ENCODE measurements at regions not wholly inside any gene's neighbourhood (a gene's known extent, or its start where the extent isn't known, plus 50 kb on each side); places are given as distances from the start of the nearest gene placed in this dataset.

GRCh38 chr5:160508780-160509361 is 87.2 kb downstream of the PTTG1 start (continued):
- TF ChIP-seq MAF1 (CRISPR knock-in tag; IDR thresholded peaks at IDR 0.05; ENCODE audit: borderline replicate concordance): no peak
- TF ChIP-seq ZFP41 (CRISPR knock-in tag; IDR thresholded peaks at IDR 0.05; ENCODE audit: borderline replicate concordance): no peak
- TF ChIP-seq DBP (CRISPR knock-in tag; IDR thresholded peaks at IDR 0.05; ENCODE audit: not compliant biosample characterization): no peak
- TF ChIP-seq ZNF780A (CRISPR knock-in tag; IDR thresholded peaks at IDR 0.05): no peak
- TF ChIP-seq RFX1 (IDR thresholded peaks at IDR 0.05): no peak
- no peak for TF ChIP-seq ZNF891 (CRISPR knock-in tag; IDR thresholded peaks at IDR 0.05)
- TF ChIP-seq ARID4A (CRISPR knock-in tag; IDR thresholded peaks at IDR 0.05; ENCODE audit: borderline replicate concordance): no peak
- no peak for TF ChIP-seq ZNF570 (CRISPR knock-in tag; IDR thresholded peaks at IDR 0.05; ENCODE audit: borderline replicate concordance)
- no peak for TF ChIP-seq SALL2 (CRISPR knock-in tag; IDR thresholded peaks at IDR 0.05)
- TF ChIP-seq PCBP1 (IDR thresholded peaks at IDR 0.05; ENCODE audit: borderline replicate concordance, low read depth, low read length): no peak
- TF ChIP-seq SMC3 (IDR thresholded peaks at IDR 0.05; ENCODE audit: low read length): peak; percentile 93
- TF ChIP-seq ATF7-NPFF (CRISPR knock-in tag; IDR thresholded peaks at IDR 0.05; ENCODE audit: low read depth): no peak
- no peak for TF ChIP-seq DRAP1 (CRISPR knock-in tag; IDR thresholded peaks at IDR 0.05)
- TF ChIP-seq ETV5 (CRISPR knock-in tag; IDR thresholded peaks at IDR 0.05; ENCODE audit: borderline replicate concordance): peak; percentile 21; the same call in 1 of the 2 replicates
- no peak for TF ChIP-seq RARA (CRISPR knock-in tag; IDR thresholded peaks at IDR 0.05)
- TF ChIP-seq ZBTB37 (CRISPR knock-in tag; IDR thresholded peaks at IDR 0.05): no peak
- no peak for TF ChIP-seq REL (CRISPR knock-in tag; conservative IDR thresholded peaks at IDR 0.05)
- TF ChIP-seq LCORL (IDR thresholded peaks at IDR 0.05): no peak
- TF ChIP-seq LCORL (CRISPR knock-in tag; IDR thresholded peaks at IDR 0.05): 0 out of 2 replicates have a peak, but pooled peaks have one; percentile 33
- no peak for TF ChIP-seq NCOA1 (CRISPR knock-in tag; IDR thresholded peaks at IDR 0.05)
- TF ChIP-seq ZSCAN30 (CRISPR knock-in tag; IDR thresholded peaks at IDR 0.05): no peak

Measured in HepG2 (cell line).